SU-DHL-6 (cell line): ENCODE measurements at regions not wholly inside any gene's neighbourhood (a gene's known extent, or its start where the extent isn't known, plus 50 kb on each side); places are given as distances from the start of the nearest gene placed in this dataset.

ENCODE experiments used
- H2AFZ ChIP-seq: fragments of 200-600 bp; sonication (generic); 2 replicates; pipeline ENCODE4 v1.6.1; 2014; ENCODE audit warnings: low read depth, mild to moderate bottlenecking, moderate library complexity, mixed read lengths, antibody characterized with exemption, low read length; ENCODE audit not compliant: severe bottlenecking
- H3F3A ChIP-seq: fragments of 200-600 bp; shearing (Covaris generic); 2 replicates; pipeline ENCODE4 v1.6.0; 2016; ENCODE audit warnings: antibody characterized with exemption, mild to moderate bottlenecking; ENCODE audit not compliant: insufficient read depth
- H3K27ac ChIP-seq: fragments of 200-600 bp; sonication (generic); 2 replicates; pipeline ENCODE4 v1.5.1; 2016; ENCODE audit warnings: low read depth, mild to moderate bottlenecking, low read length, moderate library complexity, mixed read lengths
- H3K27me3 ChIP-seq: fragments of 200-600 bp; sonication (generic), shearing (Covaris generic); 2 replicates; pipeline ENCODE4 v1.6.0; 2014; ENCODE audit warnings: mild to moderate bottlenecking, low read length
- H3K36me3 ChIP-seq: fragments of 200-600 bp; sonication (generic); 2 replicates; pipeline ENCODE4 v1.6.1; 2014; ENCODE audit warnings: mild to moderate bottlenecking, low read length, mixed read lengths
- H3K4me2 ChIP-seq: fragments of 300-600, 200-600 bp; shearing (Covaris generic), sonication (generic); 2 replicates; pipeline ENCODE4 v1.6.0; 2014; ENCODE audit warnings: low read length, low read depth, mild to moderate bottlenecking; ENCODE audit not compliant: poor library complexity, severe bottlenecking
- H3K4me3 ChIP-seq: fragments of 200-600 bp; sonication (generic); 2 replicates; pipeline ENCODE4 v1.5.1; 2014; ENCODE audit warnings: antibody characterized with exemption, low read length, mild to moderate bottlenecking, mixed read lengths; ENCODE audit not compliant: insufficient read depth, poor library complexity, severe bottlenecking
- H3K79me2 ChIP-seq: fragments of 200-600 bp; sonication (generic); 2 replicates; pipeline ENCODE4 v1.6.1; 2014; ENCODE audit warnings: mild to moderate bottlenecking, low read length, moderate library complexity; ENCODE audit not compliant: insufficient read depth
- H3K9ac ChIP-seq: fragments of 200-600 bp; sonication (generic); 2 replicates; pipeline ENCODE4 v1.7.0; 2014; ENCODE audit warnings: mild to moderate bottlenecking, low read length
- H3K9me2 ChIP-seq: fragments of 200-600 bp; sonication (generic); replicated peaks from 2 replicates; pipeline ENCODE4 v1.6.1; 2014; ENCODE audit warnings: low read length; ENCODE audit not compliant: insufficient read depth
- H3K9me3 ChIP-seq: fragments of 200-600 bp; sonication (generic); 2 replicates; pipeline ENCODE4 v1.6.1; 2014; ENCODE audit warnings: low read length, mixed read lengths; ENCODE audit not compliant: insufficient read depth
- H4K20me1 ChIP-seq: fragments of 200-600 bp; sonication (generic); 2 replicates; pipeline ENCODE4 v1.6.1; 2014; ENCODE audit warnings: low read depth, mild to moderate bottlenecking, antibody characterized with exemption, low read length, moderate library complexity, mixed read lengths
- CTCF ChIP-seq: fragments of 200-600 bp; sonication (generic); IDR thresholded peaks from one replicate; pipeline ENCODE4 v1.5.1; 2017; ENCODE audit warnings: antibody characterized with exemption, mild to moderate bottlenecking, low read length, moderate library complexity; ENCODE audit not compliant: insufficient read depth, poor library complexity, severe bottlenecking
- EZH2phosphoT487 ChIP-seq: fragments of 200-600 bp; sonication (generic), shearing (Covaris generic); conservative IDR thresholded peaks from 2 replicates; pipeline ENCODE4 v1.6.1; 2018; ENCODE audit warnings: mild to moderate bottlenecking, antibody characterized with exemption, low read length, moderate library complexity, mixed read lengths

GRCh38 chr14:106508216-106508615, 981.8 kb downstream of the TMEM121 start:
- H2AFZ ChIP-seq: no peak overlapping the region
- no peaks in the 10 kb centered on the region for H3K9me3 ChIP-seq
- no peaks in the 10 kb centered on the region for H3K9me2 ChIP-seq
- no peak overlapping the region for H3K27ac ChIP-seq
- TF ChIP-seq EZH2phosphoT487 (no peak), CTCF (no peak)
- no peaks in the 10 kb centered on the region for H3K36me3 ChIP-seq
- no peak overlapping the region for H3K9ac ChIP-seq
- no peaks in the 10 kb centered on the region for H4K20me1 ChIP-seq
- no peak overlapping the region for H3K4me2 ChIP-seq
- no peaks in the 10 kb centered on the region for H3K27me3 ChIP-seq
- no peak overlapping the region for H3K4me3 ChIP-seq
- H3F3A ChIP-seq: no peaks in the 10 kb centered on the region
- no peaks in the 10 kb centered on the region for H3K79me2 ChIP-seq

- no peak overlapping the region for H3K4me2 ChIP-seq
- H3K9ac ChIP-seq: no peak overlapping the region
- H3K27ac ChIP-seq: no peak overlapping the region
- H3K27me3 ChIP-seq: no peaks in the 10 kb centered on the region
- H3K36me3 ChIP-seq: no peaks in the 10 kb centered on the region
- no peaks in the 10 kb centered on the region for H3K9me3 ChIP-seq
- H3K4me3 ChIP-seq: no peak overlapping the region
- no peaks in the 10 kb centered on the region for H3F3A ChIP-seq
- no peak overlapping the region for H2AFZ ChIP-seq
- no peaks in the 10 kb centered on the region for H3K9me2 ChIP-seq
- no peaks in the 10 kb centered on the region for H4K20me1 ChIP-seq
- no peak for TF ChIP-seq EZH2phosphoT487
- no peak for TF ChIP-seq CTCF
- no peaks in the 10 kb centered on the region for H3K79me2 ChIP-seq
Observed at GRCh38 chr14:106509176-106509575, 982.8 kb downstream of the TMEM121 start.

GRCh38 chr14:106509807-106510206, 983.4 kb downstream of the TMEM121 start:
- no peaks in the 10 kb centered on the region for H4K20me1 ChIP-seq
- H3K79me2 ChIP-seq: no peaks in the 10 kb centered on the region
- no peak overlapping the region for H3K4me3 ChIP-seq
- no peaks in the 10 kb centered on the region for H3K9me2 ChIP-seq
- no peaks in the 10 kb centered on the region for H3K27me3 ChIP-seq
- TF ChIP-seq CTCF: no peak
- no peaks in the 10 kb centered on the region for H3F3A ChIP-seq
- no peak overlapping the region for H3K4me2 ChIP-seq
- H3K27ac ChIP-seq: no peak overlapping the region
- H3K9ac ChIP-seq: no peak overlapping the region
- H3K9me3 ChIP-seq: no peaks in the 10 kb centered on the region
- no peaks in the 10 kb centered on the region for H3K36me3 ChIP-seq
- H2AFZ ChIP-seq: no peak overlapping the region
